HL-60 (cell line): ENCODE measurements at regions not wholly inside any gene's neighbourhood (a gene's known extent, or its start where the extent isn't known, plus 50 kb on each side); places are given as distances from the start of the nearest gene placed in this dataset.

Experiments
- POLR2AphosphoS5 ChIP-seq: IDR thresholded peaks from 2 replicates; pipeline ENCODE4 v1.6.1; 2012; ENCODE audit warnings: low read depth
- TF ChIP-seq, protein P1 (sequence below): IDR thresholded peaks from one replicate; pipeline ENCODE4 v1.5.1; 2011; ENCODE audit warnings: low read length, control low read depth, inconsistent platforms; ENCODE audit not compliant: insufficient read depth

DNA sequence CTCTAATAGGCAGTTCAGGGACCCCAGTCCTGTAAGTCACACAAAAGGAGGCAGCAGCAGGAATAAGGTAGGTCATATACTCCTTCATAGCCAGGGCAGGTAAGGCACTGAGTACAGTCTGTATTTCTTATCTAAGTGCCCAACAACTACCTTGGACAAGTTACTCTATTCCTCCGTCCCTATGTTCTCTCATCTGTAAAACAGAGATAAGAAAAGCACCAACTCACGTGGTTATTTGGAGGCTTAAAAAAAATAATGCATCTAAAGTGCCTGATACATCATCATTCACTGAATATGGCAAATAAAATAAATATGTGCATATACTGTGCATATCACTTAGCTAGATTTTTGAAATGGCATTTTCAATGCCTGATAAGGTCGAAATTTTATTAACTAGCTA lies 298.1 kb upstream of the CDYL start:
- TF ChIP-seq, protein P1, sequence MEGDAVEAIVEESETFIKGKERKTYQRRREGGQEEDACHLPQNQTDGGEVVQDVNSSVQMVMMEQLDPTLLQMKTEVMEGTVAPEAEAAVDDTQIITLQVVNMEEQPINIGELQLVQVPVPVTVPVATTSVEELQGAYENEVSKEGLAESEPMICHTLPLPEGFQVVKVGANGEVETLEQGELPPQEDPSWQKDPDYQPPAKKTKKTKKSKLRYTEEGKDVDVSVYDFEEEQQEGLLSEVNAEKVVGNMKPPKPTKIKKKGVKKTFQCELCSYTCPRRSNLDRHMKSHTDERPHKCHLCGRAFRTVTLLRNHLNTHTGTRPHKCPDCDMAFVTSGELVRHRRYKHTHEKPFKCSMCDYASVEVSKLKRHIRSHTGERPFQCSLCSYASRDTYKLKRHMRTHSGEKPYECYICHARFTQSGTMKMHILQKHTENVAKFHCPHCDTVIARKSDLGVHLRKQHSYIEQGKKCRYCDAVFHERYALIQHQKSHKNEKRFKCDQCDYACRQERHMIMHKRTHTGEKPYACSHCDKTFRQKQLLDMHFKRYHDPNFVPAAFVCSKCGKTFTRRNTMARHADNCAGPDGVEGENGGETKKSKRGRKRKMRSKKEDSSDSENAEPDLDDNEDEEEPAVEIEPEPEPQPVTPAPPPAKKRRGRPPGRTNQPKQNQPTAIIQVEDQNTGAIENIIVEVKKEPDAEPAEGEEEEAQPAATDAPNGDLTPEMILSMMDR: no peak
- TF ChIP-seq POLR2AphosphoS5: no peak
